ENCODE measurements at regions not wholly inside any gene's neighbourhood (a gene's known extent, or its start where the extent isn't known, plus 50 kb on each side); places are given as distances from the start of the nearest gene placed in this dataset.

- TF ChIP-seq CTCF (IDR thresholded peaks at IDR 0.05) (no peak), ZFX (IDR thresholded peaks at IDR 0.05; ENCODE audit: borderline replicate concordance) (no peak)
- H3K27ac ChIP-seq: no peak overlapping the region
Observed at GRCh38 chr14:38394767-38395166, 138.9 kb upstream of the CLEC14A start.

GRCh38 chr14:38394064-38394463, 138.2 kb upstream of the CLEC14A start:
- no peak for TF ChIP-seq ZFX (IDR thresholded peaks at IDR 0.05; ENCODE audit: borderline replicate concordance)

GRCh38 chr14:38391334-38391733, 135.4 kb upstream of the CLEC14A start:
- no peak overlapping the region for H3K27ac ChIP-seq
- TF ChIP-seq CTCF (IDR thresholded peaks at IDR 0.05) (no peak), ZFX (IDR thresholded peaks at IDR 0.05; ENCODE audit: borderline replicate concordance) (no peak)

More at GRCh38 chr14:38394064-38394463, 138.2 kb upstream of the CLEC14A start:
- H3K27ac ChIP-seq: no peak overlapping the region

GRCh38 chr14:38389681-38390080, 133.8 kb upstream of the CLEC14A start:
- TF ChIP-seq ZFX (IDR thresholded peaks at IDR 0.05; ENCODE audit: borderline replicate concordance): no peak
- no peak for TF ChIP-seq CTCF (IDR thresholded peaks at IDR 0.05)
- H3K27ac ChIP-seq: no peak overlapping the region

- TF ChIP-seq ZFX (IDR thresholded peaks at IDR 0.05; ENCODE audit: borderline replicate concordance): no peak
- no peak overlapping the region for H3K27ac ChIP-seq
Observed at GRCh38 chr14:38387821-38388220, 131.9 kb upstream of the CLEC14A start.

GRCh38 chr14:38385836-38386235, 129.9 kb upstream of the CLEC14A start:
- TF ChIP-seq ZFX (IDR thresholded peaks at IDR 0.05; ENCODE audit: borderline replicate concordance) (no peak), CTCF (IDR thresholded peaks at IDR 0.05) (no peak)
- H3K27ac ChIP-seq: no peak overlapping the region

GRCh38 chr14:38385343-38385742, 129.4 kb upstream of the CLEC14A start:
- TF ChIP-seq ZFX (IDR thresholded peaks at IDR 0.05; ENCODE audit: borderline replicate concordance) (no peak), CTCF (IDR thresholded peaks at IDR 0.05) (no peak)
- H3K27ac ChIP-seq: no peak overlapping the region

GRCh38 chr14:38384741-38385140, 128.8 kb upstream of the CLEC14A start:
- H3K27ac ChIP-seq: no peak overlapping the region
- no peak for TF ChIP-seq ZFX (IDR thresholded peaks at IDR 0.05; ENCODE audit: borderline replicate concordance)
- no peak for TF ChIP-seq CTCF (IDR thresholded peaks at IDR 0.05)

Data from 22Rv1 (cell line).